Right cardiac atrium (tissue), 5 donors: ENCODE measurements at regions not wholly inside any gene's neighbourhood (a gene's known extent, or its start where the extent isn't known, plus 50 kb on each side); places are given as distances from the start of the nearest gene placed in this dataset.
"Not testable (repeated sequence)": the region's sequence is repeated elsewhere in the genome, so short reads cannot be mapped to it uniquely, and the experiment has no call there.

Source experiments
- ATAC-seq, 2 donors: fragments of 200-7000 bp; cut with Tn5 transposase; one replicate each; pipeline versions ENCODE4 v1.8.0 to v1.9.1; 2020; ENCODE audit warnings: moderate library complexity in 2 of 2, mild to moderate bottlenecking in 1 of 2
- DNase-seq, 3 donors: peaks; one replicate each; pipeline ENCODE4 v3.0.0-alpha.2; 2020
- H3K27ac ChIP-seq: one replicate; pipeline ENCODE4 v1.5.1; 2013; ENCODE audit warnings: mild to moderate bottlenecking, low read length, control low read depth, moderate library complexity
- H3K27me3 ChIP-seq: one replicate; pipeline ENCODE4 v1.6.1; 2013; ENCODE audit not compliant: control insufficient read depth, insufficient read depth
- H3K4me1 ChIP-seq: one replicate; pipeline ENCODE4 v1.6.1; 2013; ENCODE audit warnings: low read length; ENCODE audit not compliant: control insufficient read depth, insufficient read depth
- H3K4me3 ChIP-seq: one replicate; pipeline ENCODE4 v1.5.1; 2013; ENCODE audit warnings: low read length, control low read depth
- H3K9me3 ChIP-seq: one replicate; pipeline ENCODE4 v1.6.1; 2013; ENCODE audit warnings: low read length; ENCODE audit not compliant: control insufficient read depth
- WGBS: extraction: QIAGEN DNeasy Blood & Tissue Kit; methylation state at CpG from one replicate; pipeline ENCODE4 v1.1.7; 2013; 5-methylcytosine and 5-hydroxymethylcytosine counted together
- intact Hi-C, 4 donors: fragments of 100-400 bp; cut with DNase I; formaldehyde crosslinking; loops; one replicate each; pipeline versions ENCODE4 v1.11.0 to v1.14.0; 2022 to 2023
- donor health status: healthy with polysubstance abuse.
- donor health status: DM: no; HTN: yes; CAD: no.
- donor health status: DM: no; HTN: no; CAD: no.
- donor health status: DM: no; HTN: yes; CAD: no; lungs with severe emphysema.
- donor health status: DM: yes; HTN: yes; CAD: no.

GRCh38 chr5:75847561-75848021 lies 130.4 kb upstream of the POC5 start:
- intact Hi-C loops = no loop called here
- H3K27me3 ChIP-seq = peaks cover 4% of the 10 kb centered on the region
- DNase-seq (no peak), ATAC-seq (no peak)
- no peak overlapping the region for H3K4me3 ChIP-seq
- no peaks in the 10 kb centered on the region for H3K9me3 ChIP-seq
- H3K4me1 ChIP-seq = no peaks in the 10 kb centered on the region
- H3K27ac ChIP-seq = no peak overlapping the region
- 58% methylated on average over 1 of the region's 1 CpG for WGBS

DNA sequence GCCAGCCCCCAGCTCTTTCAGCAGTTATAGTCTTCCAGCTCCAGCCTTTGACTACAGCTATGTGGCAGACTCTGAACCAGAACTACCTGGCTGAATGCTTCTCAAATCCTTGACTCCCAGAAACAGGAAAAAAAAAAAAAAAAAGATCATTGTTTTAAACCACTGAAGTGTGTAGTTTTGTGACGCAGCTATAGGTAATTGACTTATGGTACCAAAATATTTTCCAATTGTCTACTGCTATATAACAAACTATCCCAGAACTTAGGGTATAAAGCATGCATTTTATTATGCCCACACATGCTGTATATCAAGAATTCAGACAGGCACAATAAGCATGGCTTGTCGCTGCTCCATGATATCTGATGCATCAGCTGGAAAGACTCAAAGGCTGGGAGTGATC lies 127.1 kb upstream of the POC5 start:
- no peak for DNase-seq
- Histone ChIP-seq H3K4me3 (no peak overlapping the region), H3K27me3 (peaks cover 4% of the 10 kb centered on the region), H3K4me1 (no peaks in the 10 kb centered on the region), H3K27ac (no peak overlapping the region), H3K9me3 (no peaks in the 10 kb centered on the region)
- intact Hi-C loops = no loop called here
- WGBS = 81% methylated on average over 2 of the region's 2 CpGs
- ATAC-seq = no peak

- Histone ChIP-seq H3K9me3 (no peaks in the 10 kb centered on the region), H3K4me3 (no peak overlapping the region), H3K27me3 (no peaks in the 10 kb centered on the region), H3K27ac (no peak overlapping the region), H3K4me1 (no peaks in the 10 kb centered on the region)
- intact Hi-C loops = no loop called here
- 68% methylated on average over 4 of the region's 4 CpGs for WGBS
- ATAC-seq (no peak), DNase-seq (no peak)
These were observed 126.1 kb upstream of the POC5 start for GRCh38 chr5:75843319-75843718.

- WGBS = 86% methylated on average over 1 of the region's 1 CpG
- no peaks in the 10 kb centered on the region for H3K27me3 ChIP-seq
These were observed 122.3 kb upstream of the POC5 start for GRCh38 chr5:75839547-75839946.

DNA sequence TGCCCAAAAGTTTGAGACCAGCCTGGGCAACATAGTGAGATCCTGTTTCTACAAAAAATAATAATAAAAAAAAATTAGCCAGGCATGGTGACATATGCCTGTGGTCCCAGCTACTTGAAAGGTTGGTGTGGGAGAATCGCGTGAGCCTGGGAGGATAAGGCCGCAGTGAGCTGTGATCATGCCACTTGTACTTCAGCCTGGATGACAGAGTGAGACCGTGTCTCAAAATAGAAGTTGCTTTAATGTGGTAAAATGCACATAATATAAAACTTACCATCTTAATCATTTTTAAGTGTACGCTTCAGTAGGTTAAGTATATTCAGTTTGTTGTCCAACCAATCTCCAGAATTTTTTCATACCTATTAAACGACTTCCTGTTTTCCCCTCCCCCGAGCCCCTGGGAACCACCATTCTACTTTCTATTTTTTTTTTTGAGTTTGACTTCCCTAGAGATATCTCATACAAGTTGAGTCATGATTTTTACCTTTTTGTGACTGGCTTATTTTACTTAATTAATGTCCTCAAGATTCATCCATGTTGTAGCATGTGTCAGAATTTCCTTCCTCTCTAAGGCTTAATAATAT lies 120.1 kb upstream of the POC5 start:
- H3K27me3 ChIP-seq = no peaks in the 10 kb centered on the region
- 81% methylated on average over 7 of the region's 7 CpGs for WGBS
- H3K4me3 ChIP-seq = no peak overlapping the region
- ATAC-seq (no peak), DNase-seq (no peak)
- H3K4me1 ChIP-seq = no peaks in the 10 kb centered on the region
- H3K9me3 ChIP-seq = no peaks in the 10 kb centered on the region
- H3K27ac ChIP-seq = no peak overlapping the region
- intact Hi-C loops = no loop called here

More at GRCh38 chr5:75839547-75839946, 122.3 kb upstream of the POC5 start:
- no peak for ATAC-seq
- no peaks in the 10 kb centered on the region for H3K4me1 ChIP-seq
- DNase-seq = no peak
- no peak overlapping the region for H3K27ac ChIP-seq
- H3K9me3 ChIP-seq = no peaks in the 10 kb centered on the region
- intact Hi-C loops = no loop called here
- H3K4me3 ChIP-seq = no peak overlapping the region

DNA sequence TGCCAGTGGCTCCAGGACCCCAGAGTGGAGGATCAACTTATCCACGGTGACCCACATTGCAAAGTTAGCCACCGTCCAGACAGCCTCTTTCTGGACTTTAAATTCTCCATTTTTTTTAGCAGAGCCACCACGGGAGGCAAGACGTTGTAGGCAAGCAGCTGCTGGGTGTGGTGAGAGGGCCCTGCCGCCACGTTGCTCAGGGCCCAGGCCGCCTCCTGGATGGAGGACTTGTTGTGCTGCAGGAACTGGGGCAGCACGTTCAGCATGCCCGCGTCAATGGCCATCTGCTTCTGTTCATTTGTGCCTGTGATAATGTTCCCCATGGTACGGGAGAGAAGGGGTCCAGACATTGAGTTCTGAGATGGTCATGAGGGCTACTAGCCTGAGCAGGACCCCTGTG lies 114.3 kb upstream of the POC5 start:
- Histone ChIP-seq H3K9me3 (no peaks in the 10 kb centered on the region), H3K4me3 (no peak overlapping the region), H3K4me1 (no peaks in the 10 kb centered on the region), H3K27me3 (no peaks in the 10 kb centered on the region), H3K27ac (no peak overlapping the region)
- 93% methylated on average over 11 of the region's 11 CpGs for WGBS
- no peak for DNase-seq
- no peak for ATAC-seq
- intact Hi-C loops = no loop called here

GRCh38 chr5:75828029-75828428 lies 110.8 kb upstream of the POC5 start:
- no peak for DNase-seq
- no peaks in the 10 kb centered on the region for H3K9me3 ChIP-seq
- 53% methylated on average over 2 of the region's 2 CpGs for WGBS
- intact Hi-C loops = no loop called here
- no peaks in the 10 kb centered on the region for H3K27me3 ChIP-seq
- no peak for ATAC-seq
- H3K27ac ChIP-seq = no peak overlapping the region
- no peaks in the 10 kb centered on the region for H3K4me1 ChIP-seq
- H3K4me3 ChIP-seq = no peak overlapping the region

DNA sequence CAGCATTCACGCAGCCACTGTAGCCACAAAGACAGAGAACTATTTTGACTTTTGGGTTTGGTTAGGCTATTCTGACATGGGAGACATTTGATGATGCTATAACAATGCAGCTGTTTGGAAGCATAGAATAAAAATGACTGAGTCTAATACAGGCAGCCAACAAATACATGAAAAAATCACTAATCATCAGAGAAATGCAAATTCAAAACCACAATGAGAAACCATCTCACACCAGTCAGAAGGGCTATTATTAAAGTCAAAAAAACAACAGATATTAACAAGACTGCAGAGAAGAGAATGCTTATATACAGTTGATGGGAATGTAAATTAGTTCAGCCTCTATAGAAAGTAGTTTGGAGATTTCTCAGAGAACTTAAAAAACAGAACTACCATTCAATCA lies 107.1 kb upstream of the POC5 start:
- Histone ChIP-seq H3K4me3 (no peak overlapping the region), H3K27me3 (no peaks in the 10 kb centered on the region), H3K27ac (no peak overlapping the region), H3K4me1 (no peaks in the 10 kb centered on the region), H3K9me3 (no peaks in the 10 kb centered on the region)
- ATAC-seq = no peak
- no peak for DNase-seq
- 82% methylated on average over 1 of the region's 1 CpG for WGBS
- intact Hi-C loops = no loop called here

DNA sequence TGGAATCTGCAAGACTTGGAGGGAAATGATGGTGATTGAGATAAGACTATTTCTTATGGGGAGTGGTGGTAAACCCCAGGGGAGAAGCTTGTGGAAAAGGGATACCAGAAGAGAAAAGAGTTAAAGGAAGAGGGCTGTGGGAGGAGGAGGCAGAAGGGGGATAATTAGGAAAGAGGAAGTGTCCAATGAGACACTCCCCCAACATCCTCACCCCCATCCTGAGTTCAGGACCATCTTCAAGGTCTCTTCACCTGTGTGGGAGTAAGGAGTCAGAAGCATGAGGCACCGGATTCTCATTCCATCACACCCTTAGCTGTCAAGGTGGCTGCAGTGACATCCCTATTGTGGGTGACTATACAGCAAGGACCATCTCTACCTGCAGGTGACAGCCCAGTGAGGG lies 106.6 kb upstream of the POC5 start:
- no peaks in the 10 kb centered on the region for H3K27me3 ChIP-seq
- no peak overlapping the region for H3K4me3 ChIP-seq
- intact Hi-C loops = no loop called here
- no peak overlapping the region for H3K27ac ChIP-seq
- no peaks in the 10 kb centered on the region for H3K4me1 ChIP-seq
- DNase-seq = no peak
- no peak for ATAC-seq
- H3K9me3 ChIP-seq = no peaks in the 10 kb centered on the region
- 87% methylated on average over 1 of the region's 1 CpG for WGBS

DNA sequence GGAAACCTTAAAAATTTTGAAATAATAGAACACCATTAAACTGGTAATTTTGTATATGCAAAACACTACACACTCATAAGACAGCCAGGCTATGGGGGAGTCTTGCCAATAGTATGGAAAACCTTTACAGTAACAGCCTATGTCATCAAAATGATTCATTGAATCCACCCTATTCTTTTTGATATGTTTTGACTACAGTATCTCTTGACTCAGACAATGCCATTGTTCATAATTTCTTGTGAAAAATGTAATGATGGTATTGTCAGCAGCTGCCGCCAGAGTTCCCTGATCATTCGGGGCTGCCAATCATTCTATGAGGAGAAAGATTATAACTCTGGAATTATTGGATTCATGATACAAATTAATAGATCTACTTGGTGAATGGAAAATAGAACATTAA lies 101.4 kb upstream of the POC5 start:
- H3K9me3 ChIP-seq = no peaks in the 10 kb centered on the region
- DNase-seq = no peak
- WGBS = 92% methylated on average over 2 of the region's 2 CpGs
- no peaks in the 10 kb centered on the region for H3K4me1 ChIP-seq
- no peaks in the 10 kb centered on the region for H3K27me3 ChIP-seq
- intact Hi-C loops = no loop called here
- ATAC-seq = no peak
- no peak overlapping the region for H3K27ac ChIP-seq
- no peak overlapping the region for H3K4me3 ChIP-seq

- H3K4me3 ChIP-seq, H3K4me1 ChIP-seq, H3K27ac ChIP-seq, intact Hi-C loops, H3K9me3 ChIP-seq, H3K27me3 ChIP-seq, ATAC-seq: not testable (repeated sequence)
- WGBS = 81% methylated on average over 6 of the region's 6 CpGs
- DNase-seq = peak in 1 of 3 donors; percentile 24
These were observed 82.5 kb upstream of the POC5 start for GRCh38 chr5:75799695-75800094.

GRCh38 chr5:75769338-75769737 lies 52.1 kb upstream of the POC5 start:
- intact Hi-C loops, DNase-seq, H3K27me3 ChIP-seq, ATAC-seq, H3K4me3 ChIP-seq, H3K9me3 ChIP-seq, H3K27ac ChIP-seq, H3K4me1 ChIP-seq: not testable (repeated sequence)
- 86% methylated on average over 2 of the region's 3 CpGs for WGBS
